Body of pancreas (tissue), 4 donors: ENCODE measurements at regions not wholly inside any gene's neighbourhood (a gene's known extent, or its start where the extent isn't known, plus 50 kb on each side); places are given as distances from the start of the nearest gene placed in this dataset.

Source experiments
- POLR2A ChIP-seq, 3 donors: fragments of 450-650 bp; IDR thresholded peaks; one replicate each; pipeline ENCODE4 v1.6.1; 2016; ENCODE audit warnings: antibody characterized with exemption in 3 of 3, mild to moderate bottlenecking in 2 of 3
- TF ChIP-seq, protein P1 (sequence below), 7 experiments: fragments of 450-650 bp in 4 of 7; fragments of 200-600 bp in 3 of 7; sonication (generic) in 3 of 7; IDR thresholded peaks; one replicate each; pipeline ENCODE4 v1.5.1; 2016 to 2019; ENCODE audit warnings: antibody characterized with exemption in 7 of 7

DNA sequence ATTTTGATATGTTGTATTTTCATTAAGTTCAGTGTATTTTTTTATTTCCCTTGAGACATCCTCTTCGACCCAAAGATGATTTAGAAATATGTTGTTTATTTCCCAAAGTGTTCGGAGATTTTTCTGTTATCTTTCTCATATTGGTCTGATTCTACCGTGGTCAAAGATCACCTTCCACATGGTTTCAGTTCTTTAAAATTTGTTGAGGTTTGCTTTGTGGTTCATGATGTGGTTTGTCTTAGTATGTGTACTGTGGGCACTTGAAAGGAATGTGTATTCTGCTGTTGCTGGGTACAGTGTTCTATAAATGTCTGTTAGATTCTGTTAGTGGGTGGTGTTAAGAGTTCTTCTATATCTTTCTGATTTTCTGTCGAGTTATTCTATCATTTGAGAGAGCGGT is 103.4 kb upstream of the FHIT start:
- TF ChIP-seq POLR2A (IDR thresholded peaks at IDR 0.05), result no peak
- TF ChIP-seq, protein P1, sequence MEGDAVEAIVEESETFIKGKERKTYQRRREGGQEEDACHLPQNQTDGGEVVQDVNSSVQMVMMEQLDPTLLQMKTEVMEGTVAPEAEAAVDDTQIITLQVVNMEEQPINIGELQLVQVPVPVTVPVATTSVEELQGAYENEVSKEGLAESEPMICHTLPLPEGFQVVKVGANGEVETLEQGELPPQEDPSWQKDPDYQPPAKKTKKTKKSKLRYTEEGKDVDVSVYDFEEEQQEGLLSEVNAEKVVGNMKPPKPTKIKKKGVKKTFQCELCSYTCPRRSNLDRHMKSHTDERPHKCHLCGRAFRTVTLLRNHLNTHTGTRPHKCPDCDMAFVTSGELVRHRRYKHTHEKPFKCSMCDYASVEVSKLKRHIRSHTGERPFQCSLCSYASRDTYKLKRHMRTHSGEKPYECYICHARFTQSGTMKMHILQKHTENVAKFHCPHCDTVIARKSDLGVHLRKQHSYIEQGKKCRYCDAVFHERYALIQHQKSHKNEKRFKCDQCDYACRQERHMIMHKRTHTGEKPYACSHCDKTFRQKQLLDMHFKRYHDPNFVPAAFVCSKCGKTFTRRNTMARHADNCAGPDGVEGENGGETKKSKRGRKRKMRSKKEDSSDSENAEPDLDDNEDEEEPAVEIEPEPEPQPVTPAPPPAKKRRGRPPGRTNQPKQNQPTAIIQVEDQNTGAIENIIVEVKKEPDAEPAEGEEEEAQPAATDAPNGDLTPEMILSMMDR (IDR thresholded peaks at IDR 0.05), result no peak
